ENCODE measurements at regions not wholly inside any gene's neighbourhood (a gene's known extent, or its start where the extent isn't known, plus 50 kb on each side); places are given as distances from the start of the nearest gene placed in this dataset.
"Not testable (repeated sequence)": the region's sequence is repeated elsewhere in the genome, so short reads cannot be mapped to it uniquely, and the experiment has no call there.

DNA sequence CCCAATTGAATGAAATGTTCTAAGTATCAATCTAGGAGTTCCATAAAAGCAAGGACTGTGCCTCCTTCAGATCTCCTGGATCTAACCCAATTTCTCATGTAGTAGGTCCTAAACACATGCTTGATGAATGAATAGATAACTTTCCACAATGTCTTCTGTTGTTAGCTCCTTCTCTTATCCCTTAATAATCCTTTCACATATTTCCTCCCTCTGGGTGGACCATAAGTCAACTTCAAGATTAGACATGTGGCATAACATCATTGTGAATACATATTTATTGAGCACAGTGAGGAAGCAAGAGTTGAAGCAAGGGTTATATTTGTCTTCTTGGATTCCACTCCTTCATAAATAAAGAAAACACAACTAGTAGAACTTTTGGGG is 108.6 kb upstream of the EGFLAM start:
- no peak for DNase-seq (ENCODE audit: low read depth in 2 of 2, low spot score in 1 of 2)

DNA sequence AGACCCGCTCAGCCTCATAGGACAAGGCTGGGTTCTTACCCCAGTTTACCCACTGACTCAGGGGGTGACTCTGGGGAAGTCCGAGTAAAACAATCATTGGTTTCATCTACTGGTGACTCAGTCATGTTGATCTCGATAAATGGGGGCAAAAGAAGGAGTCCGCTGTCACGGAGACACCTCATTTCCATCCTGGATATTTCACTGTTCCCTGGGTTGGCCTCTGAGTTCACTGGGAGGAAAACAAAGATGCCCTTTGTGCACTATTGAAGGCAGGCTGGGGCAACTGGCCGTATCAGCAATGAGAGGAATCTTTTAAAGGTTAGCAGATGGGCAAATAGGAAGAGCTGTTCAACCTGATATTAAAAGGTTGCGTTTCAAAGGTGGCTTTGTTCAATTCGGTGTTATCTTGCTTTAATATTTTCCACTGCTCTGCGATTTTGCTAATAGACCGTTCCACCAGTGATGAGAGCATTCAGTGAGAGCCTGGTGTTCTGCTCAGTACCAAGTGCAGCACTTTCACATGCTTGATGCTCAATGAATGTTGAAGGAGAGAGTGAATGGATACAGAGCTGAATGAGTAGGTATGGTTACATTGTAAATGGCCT is 110.2 kb upstream of the EGFLAM start:
- no peak for DNase-seq (ENCODE audit: low read depth in 2 of 2, low spot score in 1 of 2)

DNA sequence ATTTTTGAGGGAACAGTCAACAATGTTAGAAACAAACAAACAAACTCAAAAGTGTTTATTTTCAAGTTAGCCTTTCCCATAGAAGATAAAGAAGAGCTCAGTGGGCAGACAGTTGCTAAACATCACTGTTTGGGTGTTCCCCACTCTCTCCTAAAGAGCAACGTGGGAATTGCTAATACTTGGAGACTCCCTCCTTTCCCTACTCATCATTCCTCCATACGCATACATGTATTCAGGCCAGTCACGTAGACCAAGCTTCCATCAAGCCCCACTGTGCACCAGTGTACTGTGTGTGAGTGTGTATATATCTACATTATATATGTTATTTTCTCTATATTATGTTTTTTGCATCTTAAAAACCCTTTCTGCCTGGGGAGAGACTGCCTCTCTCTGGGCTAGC is 115.0 kb upstream of the EGFLAM start:
- DNase-seq (ENCODE audit: low read depth in 2 of 2, low spot score in 1 of 2): no peak

GRCh38 chr5:38141665-38142064 is 116.7 kb upstream of the EGFLAM start:
- no peak for DNase-seq (ENCODE audit: low read depth in 2 of 2, low spot score in 1 of 2)

DNA sequence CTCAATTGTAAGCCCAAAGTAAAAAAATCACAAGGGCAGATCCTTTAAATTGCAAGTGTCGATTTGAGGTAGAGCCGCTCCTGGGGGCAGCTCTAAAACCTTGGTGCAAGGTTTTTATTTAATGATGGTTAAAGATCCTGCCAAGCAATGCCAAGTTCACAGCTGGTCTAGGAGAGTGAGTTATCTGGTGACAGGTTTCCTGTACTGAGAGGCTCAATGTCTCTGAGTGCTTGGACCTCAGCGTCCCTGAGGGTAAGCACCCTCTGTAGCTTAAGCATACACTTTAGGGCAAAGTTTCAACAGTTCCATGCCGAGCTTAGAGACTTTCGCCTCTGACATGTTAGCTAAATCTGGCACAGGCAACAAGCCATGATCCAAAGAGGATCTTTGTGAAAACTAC is 119.8 kb upstream of the EGFLAM start:
- no peak for DNase-seq (ENCODE audit: low read depth in 2 of 2, low spot score in 1 of 2)

DNA sequence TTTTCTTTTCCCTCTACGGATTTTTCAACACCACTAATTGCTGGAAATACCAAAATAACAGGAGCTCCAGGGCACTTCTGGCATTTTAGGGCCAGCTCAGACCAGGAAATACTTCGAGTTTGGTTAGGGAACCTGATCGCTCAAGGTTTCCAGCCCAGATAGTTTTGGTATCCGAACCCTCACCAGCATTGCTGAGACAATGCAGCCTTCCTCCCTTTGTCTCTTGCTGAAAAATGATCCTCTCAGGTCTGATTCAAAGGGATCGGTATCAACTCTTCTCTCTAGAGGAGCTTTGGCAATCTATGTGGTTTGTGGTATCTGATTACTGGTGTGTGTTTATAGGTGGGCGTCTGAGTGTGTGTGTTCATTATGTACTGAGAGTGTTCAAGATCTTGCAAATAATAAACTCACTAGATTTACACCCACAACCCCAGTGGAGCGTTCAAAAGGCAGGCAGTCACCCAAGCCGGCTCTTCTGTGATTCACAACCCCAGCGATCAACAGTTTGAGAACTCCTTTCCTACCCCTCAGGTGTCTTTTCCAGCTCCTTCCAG is 122.8 kb upstream of the EGFLAM start:
- DNase-seq (ENCODE audit: low read depth in 2 of 2, low spot score in 1 of 2): no peak

GRCh38 chr5:38134810-38135209 is 123.5 kb upstream of the EGFLAM start:
- no peak for DNase-seq (ENCODE audit: low read depth in 2 of 2, low spot score in 1 of 2)

DNA sequence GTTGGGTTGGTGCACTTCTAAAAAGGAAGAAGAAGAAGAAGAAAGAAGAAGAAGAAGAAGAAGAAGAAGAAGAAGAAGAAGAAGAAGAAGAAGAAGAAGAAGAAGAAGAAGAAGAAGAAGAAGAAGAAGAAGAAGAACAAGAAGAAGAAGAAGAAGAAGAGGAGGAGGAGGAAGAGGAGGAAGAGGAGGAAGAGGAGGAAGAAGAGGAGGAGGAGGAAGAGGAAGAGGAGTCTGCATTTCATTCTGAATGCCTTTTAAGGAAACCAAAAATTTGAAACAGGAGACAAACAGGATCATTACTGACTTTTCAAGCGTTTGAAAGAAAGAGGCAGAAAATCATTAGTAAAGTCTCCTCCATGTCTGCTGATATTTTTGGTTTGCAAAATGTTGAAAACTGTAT is 124.1 kb upstream of the EGFLAM start:
- DNase-seq (ENCODE audit: low read depth in 2 of 2, low spot score in 1 of 2): not testable (repeated sequence)

DNA sequence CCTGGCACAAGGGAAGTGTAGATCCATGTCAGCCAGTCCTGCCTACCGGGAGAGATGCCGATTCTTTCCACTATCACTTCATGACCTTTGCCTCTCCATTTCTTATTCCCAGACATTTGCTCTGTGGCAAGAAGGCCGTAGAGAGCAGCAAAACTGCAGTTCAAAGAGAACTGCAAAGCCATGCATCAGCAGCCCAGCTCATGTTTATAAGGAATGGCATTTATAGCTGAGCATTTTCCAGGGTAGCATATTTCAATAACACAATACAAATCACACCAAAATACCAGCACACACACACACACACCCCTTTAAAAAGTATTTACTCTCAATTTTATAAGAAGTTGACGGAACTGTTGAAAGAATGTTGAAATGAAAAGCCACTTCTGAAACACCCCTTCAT is 126.7 kb upstream of the EGFLAM start:
- DNase-seq (ENCODE audit: low read depth in 2 of 2, low spot score in 1 of 2): no peak

GRCh38 chr5:38124321-38124720 is 134.0 kb upstream of the EGFLAM start:
- DNase-seq (ENCODE audit: low read depth in 2 of 2, low spot score in 1 of 2): no peak

DNA sequence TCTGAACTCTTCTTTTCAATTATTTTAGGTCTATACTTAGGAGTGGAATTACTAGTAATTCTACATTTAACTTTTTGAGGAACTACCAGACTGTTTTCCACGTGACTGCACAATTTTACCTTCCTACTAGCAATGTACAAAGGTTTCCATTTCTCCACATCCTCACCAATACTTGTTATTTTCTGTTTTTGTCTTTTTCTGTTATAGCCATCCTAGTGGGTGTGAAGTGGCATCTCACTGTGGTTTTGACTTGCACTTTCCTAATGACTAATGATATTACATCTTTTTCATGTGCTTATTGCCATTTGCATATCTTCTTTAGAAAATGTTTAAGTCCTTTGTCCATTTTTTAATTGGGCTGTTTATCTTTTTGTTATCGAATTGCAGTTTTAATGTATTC is 136.9 kb upstream of the EGFLAM start:
- DNase-seq (ENCODE audit: low read depth in 2 of 2, low spot score in 1 of 2): no peak

DNA sequence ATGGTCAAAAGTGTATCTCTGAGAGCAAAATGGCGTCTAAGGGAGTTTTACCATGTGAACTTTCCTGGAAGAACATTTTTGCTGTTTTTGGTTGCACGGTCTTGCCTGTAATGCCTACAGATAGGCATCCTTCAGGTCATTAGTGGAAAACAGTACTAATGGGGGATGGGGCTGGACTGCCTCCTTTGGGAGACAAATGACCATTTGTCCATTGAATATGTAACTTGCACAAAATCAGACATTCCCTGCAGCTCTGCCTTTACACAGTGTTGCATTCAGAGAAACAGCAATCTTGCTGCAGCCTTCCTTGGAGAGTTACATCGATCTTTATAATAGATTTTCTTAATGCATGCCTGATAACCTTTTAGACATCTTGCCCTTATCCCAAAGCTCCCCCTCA is 138.5 kb upstream of the EGFLAM start:
- DNase-seq (ENCODE audit: low read depth in 2 of 2, low spot score in 1 of 2): no peak

- no peak for DNase-seq (ENCODE audit: low read depth in 2 of 2, low spot score in 1 of 2)
Measured at GRCh38 chr5:38117784-38118479, 140.4 kb upstream of the EGFLAM start.

GRCh38 chr5:38115318-38115827 is 143.0 kb upstream of the EGFLAM start:
- DNase-seq (ENCODE audit: low read depth in 2 of 2, low spot score in 1 of 2): no peak

DNA sequence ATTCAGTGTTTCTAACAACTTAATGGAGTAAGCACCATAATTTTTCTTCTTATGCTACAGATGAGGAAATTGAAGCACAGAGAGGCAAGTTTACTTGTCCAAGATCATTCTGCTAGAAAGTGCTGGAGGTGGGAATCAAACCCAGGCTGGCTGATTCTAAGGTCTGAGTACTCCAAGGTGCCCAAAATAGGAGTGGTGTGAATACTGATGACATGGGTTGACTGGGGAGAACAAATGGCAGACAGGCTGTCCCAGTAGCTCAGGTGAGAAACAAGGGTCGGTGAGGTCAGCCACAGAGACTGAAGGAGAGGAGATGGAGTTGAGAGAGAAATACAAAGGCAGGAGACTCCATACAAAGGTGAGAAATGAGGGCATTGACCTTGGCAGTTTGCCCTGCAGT is 144.5 kb upstream of the EGFLAM start:
- DNase-seq (ENCODE audit: low read depth in 2 of 2, low spot score in 1 of 2): no peak

GRCh38 chr5:38113456-38113855 is 144.9 kb upstream of the EGFLAM start:
- DNase-seq (ENCODE audit: low read depth in 2 of 2, low spot score in 1 of 2): no peak

DNA sequence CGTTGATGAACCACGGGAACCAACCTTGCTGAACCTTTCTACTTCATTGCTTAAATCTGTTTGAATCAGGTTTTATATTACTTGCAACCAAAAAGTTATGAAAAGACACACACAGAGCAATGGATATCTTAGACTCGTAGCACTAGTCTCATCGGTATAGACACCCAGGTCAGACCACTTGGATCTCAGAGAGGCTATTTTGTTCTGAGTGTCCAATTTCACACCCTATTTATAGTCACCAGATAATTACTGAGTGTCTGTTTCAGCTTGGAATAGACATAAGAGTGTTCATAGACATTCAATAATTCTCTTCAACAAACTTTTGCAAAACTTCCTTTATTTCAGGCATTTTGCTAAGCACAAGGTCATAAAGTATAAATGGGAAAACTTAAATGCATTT is 145.4 kb upstream of the EGFLAM start:
- DNase-seq (ENCODE audit: low read depth in 2 of 2, low spot score in 1 of 2): no peak

DNA sequence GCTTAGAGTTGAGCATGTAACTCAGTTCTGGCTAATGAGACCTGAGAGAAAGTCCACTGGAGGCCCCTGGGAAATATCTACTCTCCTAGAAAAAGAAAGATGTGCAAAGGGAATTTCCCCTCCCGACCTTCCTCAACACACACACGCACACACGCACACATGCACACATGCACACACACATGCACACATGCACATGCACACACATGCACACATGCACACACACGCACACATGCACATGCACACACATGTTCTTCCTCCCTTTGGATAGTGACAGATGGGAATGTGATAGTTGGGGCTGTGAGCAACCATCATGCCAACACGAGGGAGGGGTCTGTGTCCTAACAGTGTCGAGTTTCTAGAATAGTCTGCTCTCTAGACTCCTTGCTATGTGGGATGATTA is 148.2 kb upstream of the EGFLAM start:
- no peak for DNase-seq (ENCODE audit: low read depth in 2 of 2, low spot score in 1 of 2)

DNA sequence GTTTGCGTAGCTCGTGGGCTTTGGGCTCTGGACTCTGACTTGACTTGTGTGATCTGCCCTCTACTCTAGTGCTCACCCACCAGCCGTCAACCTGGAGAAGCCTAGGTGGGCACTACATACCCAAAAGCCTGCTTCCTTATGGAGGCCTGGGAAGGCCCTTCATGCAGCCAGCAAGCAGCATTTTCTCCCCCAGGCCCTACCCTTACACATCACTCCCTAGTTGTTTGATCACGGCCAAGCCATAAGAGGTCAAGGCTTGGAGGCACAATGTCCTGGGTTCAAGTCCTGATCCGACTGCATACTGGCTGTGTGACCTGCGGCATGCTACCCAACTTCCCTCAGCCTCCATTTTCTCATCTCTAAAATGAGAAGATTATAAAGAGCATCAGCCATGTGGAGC is 151.3 kb upstream of the EGFLAM start:
- no peak for DNase-seq (ENCODE audit: low read depth in 2 of 2, low spot score in 1 of 2)

- no peak for DNase-seq (ENCODE audit: low read depth in 2 of 2, low spot score in 1 of 2)
Measured at GRCh38 chr5:38105801-38106200, 152.6 kb upstream of the EGFLAM start.

DNA sequence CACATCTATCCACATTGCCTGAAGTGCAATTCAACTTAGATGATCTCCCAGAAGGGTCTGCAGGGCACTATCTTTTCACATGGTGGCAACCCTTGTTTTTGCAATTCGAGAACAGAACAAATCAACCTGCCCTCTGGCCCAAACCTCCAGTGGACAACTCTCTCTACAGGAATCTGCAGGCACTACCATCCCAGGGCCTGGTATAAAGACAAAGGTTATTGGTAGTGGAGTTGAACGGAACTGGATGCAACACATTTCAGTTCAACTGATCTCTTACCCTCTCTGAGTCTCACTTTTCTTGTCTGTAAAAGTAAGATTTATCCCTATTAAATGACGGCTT is 153.2 kb upstream of the EGFLAM start:
- no peak for DNase-seq (ENCODE audit: low read depth in 2 of 2, low spot score in 1 of 2)

GRCh38 chr5:38104497-38105230 is 153.7 kb upstream of the EGFLAM start:
- no peak for DNase-seq (ENCODE audit: low read depth in 2 of 2, low spot score in 1 of 2)
